Jurkat, Clone E6-1 (cell line): ENCODE measurements at regions not wholly inside any gene's neighbourhood (a gene's known extent, or its start where the extent isn't known, plus 50 kb on each side); places are given as distances from the start of the nearest gene placed in this dataset.
A peak's percentile ranks its signal among the peaks of the same experiment; 100 is the strongest.
"Not testable (repeated sequence)": the region's sequence is repeated elsewhere in the genome, so short reads cannot be mapped to it uniquely, and the experiment has no call there.

Source experiments
- DNase-seq: peaks from one replicate; pipeline ENCODE4 v3.0.0-alpha.2; 2011; ENCODE audit warnings: low read depth, low spot score
- H3K4me3 ChIP-seq: 2 replicates; pipeline ENCODE4 v1.5.1; 2011; ENCODE audit warnings: mild to moderate bottlenecking, low read length, control low read depth, moderate library complexity

DNA sequence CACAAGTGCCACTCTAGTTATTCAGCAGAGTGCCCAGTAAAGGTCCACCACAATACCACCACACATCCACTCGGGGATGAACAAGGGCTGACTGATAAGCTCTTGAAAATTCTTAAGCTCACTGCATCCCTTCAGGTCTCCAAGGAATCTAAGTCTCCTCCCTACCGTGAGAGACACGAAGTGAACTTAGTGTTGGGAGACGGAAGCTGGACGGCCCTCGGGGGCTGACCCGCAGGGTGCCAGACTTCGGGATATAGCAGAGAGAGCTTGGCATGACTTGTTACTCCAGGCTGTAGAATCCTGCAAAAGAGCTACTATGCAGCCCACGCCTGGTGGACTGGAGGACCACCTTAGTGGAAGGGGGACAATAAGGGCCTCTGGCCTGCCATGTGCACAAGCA is 75.1 kb downstream of the LYZL1 start:
- H3K4me3 ChIP-seq, DNase-seq: not testable (repeated sequence)

DNA sequence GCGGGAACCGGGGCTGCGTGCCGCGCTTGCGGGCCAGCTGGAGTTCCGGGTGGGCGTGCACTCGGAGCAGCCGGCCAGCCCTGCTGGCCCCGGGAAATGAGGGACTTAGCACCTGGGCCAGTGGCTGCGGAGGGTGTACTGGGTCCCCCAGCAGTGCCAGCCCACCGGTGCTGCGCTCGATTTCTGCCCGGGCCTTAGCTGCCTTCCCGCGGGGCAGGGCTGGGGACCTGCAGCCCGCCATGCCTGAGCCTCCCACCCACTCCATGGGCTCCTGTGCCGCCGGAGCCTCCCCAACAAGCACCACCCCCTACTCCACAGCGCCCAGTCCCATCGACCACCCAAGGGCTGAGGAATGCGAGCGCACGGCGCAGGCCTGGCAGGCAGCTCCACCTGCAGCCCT is 77.3 kb downstream of the LYZL1 start:
- DNase-seq, H3K4me3 ChIP-seq: not testable (repeated sequence)

GRCh38 chr10:29369419-29369818 is 80.5 kb downstream of the LYZL1 start:
- H3K4me3 ChIP-seq = no peak overlapping the region
- DNase-seq = no peak

DNA sequence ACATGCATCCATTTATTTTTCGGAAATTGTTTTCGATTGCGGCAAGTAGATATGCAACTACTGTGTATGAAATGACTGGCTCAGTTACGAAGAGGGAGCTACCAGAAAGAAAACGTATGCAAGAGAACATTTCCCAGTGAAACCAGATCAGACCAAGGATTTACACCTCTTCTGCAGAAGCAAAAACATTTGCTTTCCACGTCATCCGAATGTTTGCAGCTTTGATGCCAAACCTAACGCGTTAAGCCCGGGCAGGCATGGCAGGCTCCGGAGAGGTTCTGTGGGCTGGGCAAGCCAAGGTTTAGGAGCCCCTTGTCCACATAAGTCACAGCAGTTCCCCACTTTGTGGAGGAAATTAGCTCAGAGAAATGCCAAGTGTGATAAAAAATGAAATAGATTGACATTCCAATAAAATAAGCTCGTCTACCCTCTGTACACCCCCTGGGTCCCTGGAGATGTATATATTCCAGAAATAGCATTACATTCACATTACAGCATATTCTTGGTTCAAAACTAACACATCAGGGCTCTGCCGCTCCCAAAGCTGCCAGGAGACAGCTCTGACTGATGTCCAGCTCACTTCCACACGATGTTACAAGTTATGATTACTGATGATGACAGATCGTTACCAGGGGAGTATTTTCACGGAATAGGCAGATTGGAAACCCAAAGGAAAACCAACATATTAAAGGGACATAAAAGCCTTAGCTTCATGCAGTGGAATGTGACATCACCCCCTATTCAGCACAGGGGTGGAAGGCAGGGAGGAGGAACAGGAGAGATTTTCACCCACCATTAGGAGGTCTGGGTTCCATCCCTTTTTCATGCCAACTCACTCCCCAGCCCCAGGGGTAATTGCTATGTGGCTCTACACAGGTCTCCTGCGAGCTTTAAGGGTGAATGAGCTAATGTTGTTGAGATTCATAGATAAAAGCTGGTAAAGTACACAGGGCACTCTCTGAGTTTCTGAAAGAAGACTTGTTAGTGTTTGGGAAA is 81.5 kb downstream of the LYZL1 start:
- no peak overlapping the region for H3K4me3 ChIP-seq
- DNase-seq = no peak

- H3K4me3 ChIP-seq = no peak overlapping the region
- no peak for DNase-seq
Measured at GRCh38 chr10:29372920-29373319, 84.0 kb downstream of the LYZL1 start.

GRCh38 chr10:29374162-29374561 is 85.3 kb downstream of the LYZL1 start:
- H3K4me3 ChIP-seq = no peak overlapping the region
- no peak for DNase-seq

- no peak for DNase-seq
- no peak overlapping the region for H3K4me3 ChIP-seq
Measured at GRCh38 chr10:29375888-29376287, 87.0 kb downstream of the LYZL1 start.

DNA sequence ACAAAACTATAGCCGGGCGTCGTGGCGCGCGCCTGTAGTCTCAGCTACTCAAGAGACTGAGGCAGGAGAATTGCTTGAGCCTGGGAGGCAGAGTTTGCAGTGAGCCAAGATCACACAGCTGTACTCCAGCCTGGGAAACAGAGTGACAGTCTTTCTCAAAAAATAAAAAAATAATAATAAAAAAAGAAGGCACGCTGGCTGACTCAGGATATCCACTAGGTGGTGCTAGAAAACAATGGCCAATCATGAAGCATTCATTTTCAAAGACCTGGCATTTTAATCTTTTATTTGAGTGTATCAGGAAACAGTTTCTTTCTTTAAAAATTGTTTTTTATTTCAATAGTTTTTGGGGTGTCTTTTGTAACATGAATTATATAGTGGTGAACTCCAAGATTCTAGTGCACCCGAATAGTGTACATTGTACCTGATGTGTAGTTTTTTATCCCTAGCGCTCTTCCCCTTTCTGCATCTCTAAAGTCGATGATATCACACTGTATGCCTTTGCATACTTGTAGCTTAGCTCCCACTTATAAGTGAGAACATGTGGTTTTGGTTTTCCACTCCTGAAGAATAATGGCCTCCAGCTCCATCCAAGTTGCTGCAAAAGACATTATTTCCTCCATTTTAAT is 88.6 kb downstream of the LYZL1 start:
- no peak overlapping the region for H3K4me3 ChIP-seq
- DNase-seq = peak; percentile 14

- DNase-seq = no peak
- H3K4me3 ChIP-seq = no peak overlapping the region
Measured at GRCh38 chr10:29378106-29378505, 89.2 kb downstream of the LYZL1 start.

DNA sequence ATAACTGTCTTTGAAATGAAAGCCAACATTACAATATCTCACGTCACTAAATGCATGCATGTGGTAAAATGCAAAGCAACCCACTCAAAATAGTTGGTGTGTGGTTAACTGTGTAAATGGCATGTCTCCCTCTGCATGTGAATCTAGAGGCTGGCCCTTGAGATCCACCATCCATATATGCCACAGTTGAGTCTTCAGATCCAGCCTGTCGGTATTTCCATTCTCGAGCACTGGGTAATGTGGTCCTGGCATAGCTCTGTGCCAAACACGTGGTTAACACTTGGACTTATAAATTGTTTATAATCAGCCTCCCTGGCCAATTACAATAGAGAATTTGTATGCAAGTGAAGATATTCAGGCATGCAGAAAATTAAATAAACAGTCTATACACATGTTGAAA is 90.3 kb downstream of the LYZL1 start:
- H3K4me3 ChIP-seq = no peak overlapping the region
- no peak for DNase-seq

- not testable (repeated sequence) for DNase-seq, H3K4me3 ChIP-seq
Measured at GRCh38 chr10:29379777-29380598, 91.1 kb downstream of the LYZL1 start.

DNA sequence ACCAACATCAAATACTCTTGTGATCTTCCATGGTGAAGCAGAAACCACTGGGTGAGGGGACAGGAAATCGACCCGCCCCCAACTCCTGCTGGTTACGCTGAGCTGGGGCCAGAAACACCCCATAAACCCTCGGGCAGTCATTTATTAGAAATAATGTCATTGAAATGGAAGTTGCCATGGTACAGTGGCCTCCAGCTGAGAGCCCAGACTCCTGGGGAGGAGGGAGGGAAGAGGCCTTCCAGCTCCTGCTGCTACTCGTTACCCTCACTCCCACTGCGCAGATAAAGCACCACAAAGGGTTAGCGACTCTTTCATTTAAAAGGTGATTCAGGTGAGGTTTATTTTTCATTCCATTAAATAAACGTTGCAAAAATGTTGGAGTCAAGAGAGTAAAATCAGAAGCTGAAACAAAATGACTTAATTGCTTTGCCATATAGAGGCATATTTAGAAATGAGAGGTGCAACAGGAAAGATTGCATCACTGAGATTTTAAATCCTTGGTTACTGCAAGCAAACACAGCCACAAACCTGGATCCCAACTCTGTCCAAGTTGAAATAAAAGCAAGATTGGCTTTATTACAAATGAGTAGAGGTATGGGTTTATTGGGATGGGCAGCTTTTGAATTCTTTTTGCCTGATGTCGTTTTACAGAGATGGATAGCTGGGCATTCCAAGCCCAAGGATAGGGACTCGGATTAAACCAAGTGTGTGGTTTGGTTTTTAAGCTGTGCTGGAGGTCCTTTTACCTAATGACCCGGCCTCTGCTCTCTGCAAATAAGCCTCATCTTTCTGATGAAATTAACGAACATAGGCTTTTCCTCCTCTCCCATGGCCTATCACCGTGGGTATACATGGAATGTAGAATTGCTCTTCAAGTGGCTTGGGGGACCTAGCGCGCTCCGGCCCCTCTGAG is 92.0 kb downstream of the LYZL1 start:
- DNase-seq = peak; percentile 24
- not testable (repeated sequence) for H3K4me3 ChIP-seq

- DNase-seq = peak; percentile 33
- no peak overlapping the region for H3K4me3 ChIP-seq
Measured at GRCh38 chr10:29386342-29386999, 97.6 kb downstream of the LYZL1 start.

DNA sequence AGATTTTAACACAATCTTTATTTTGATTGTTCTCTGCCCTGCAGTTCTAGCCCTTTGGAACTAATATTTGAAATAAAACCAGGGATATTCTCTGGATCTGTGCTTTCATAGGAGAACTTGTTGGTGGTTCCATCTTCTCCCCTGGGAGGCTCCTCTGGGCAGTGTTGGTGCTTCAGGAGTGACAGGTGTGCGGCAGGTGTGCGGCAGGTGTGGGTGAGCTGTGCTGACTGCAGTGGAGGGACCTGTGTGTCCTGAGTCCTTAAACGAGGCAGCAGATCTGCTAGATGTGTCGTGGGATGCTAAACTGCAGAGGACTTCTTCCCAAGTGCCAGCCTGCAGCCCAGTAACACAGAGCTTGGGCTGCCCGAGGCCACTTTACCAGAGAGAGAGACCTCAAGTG is 98.4 kb downstream of the LYZL1 start:
- no peak overlapping the region for H3K4me3 ChIP-seq
- no peak for DNase-seq

GRCh38 chr10:29388112-29388511 is 99.2 kb downstream of the LYZL1 start:
- DNase-seq, H3K4me3 ChIP-seq: not testable (repeated sequence)

DNA sequence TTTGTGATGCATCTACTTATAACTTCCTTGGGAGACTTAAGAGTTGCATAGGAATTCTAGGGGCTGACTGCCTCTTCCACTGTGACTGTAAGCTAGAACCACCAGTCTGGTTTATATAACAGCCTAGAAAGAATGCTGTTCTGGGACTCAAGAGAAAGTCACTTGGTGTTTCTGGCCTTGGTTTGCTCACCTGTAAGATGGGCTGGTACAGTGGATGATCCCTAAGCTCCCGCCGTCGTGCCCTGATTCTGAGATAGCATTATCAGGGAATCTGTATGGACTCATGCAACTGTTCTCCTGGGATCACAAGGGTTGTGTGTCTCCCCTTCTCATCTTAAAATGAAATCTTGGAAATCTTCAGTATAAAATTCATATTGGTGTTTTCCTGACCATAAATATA is 100.6 kb downstream of the LYZL1 start:
- DNase-seq = no peak
- H3K4me3 ChIP-seq = no peak overlapping the region

DNA sequence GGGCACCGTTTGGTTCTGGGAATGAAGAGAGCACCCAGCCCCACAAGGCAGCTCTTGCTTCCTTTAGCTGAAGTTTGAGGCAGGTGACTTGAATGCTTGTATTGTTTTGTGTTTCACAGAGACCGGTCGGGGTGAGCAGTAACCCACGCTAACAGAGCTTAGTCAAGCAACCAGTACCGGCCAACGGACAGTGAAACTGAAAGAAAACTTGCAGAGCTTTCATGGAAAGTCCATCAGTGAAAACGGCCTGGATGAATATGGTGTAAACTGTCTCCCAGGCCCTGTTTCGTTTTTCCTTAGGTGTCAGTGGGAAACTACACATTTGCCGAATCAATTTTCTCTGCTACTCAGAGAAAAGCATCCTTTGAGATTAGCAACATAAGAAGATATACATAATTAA is 101.1 kb downstream of the LYZL1 start:
- no peak for DNase-seq

GRCh38 chr10:29392376-29393021 is 103.6 kb downstream of the LYZL1 start:
- no peak overlapping the region for H3K4me3 ChIP-seq
- no peak for DNase-seq

More for the DNA sequence above, 101.1 kb downstream of the LYZL1 start:
- H3K4me3 ChIP-seq = no peak overlapping the region
